Fibroblast of skin of back (primary cell): ENCODE measurements at regions not wholly inside any gene's neighbourhood (a gene's known extent, or its start where the extent isn't known, plus 50 kb on each side); places are given as distances from the start of the nearest gene placed in this dataset.

Experiments used
- DNase-seq: peaks from one replicate; pipeline ENCODE4 v3.0.0-alpha.2; 2013

GRCh38 chr11:116107229-116107628 is 603.0 kb upstream of the CADM1 start:
- no peak for DNase-seq

GRCh38 chr11:116104498-116105174 is 600.4 kb upstream of the CADM1 start:
- DNase-seq = no peak

GRCh38 chr11:116101902-116102301 is 597.7 kb upstream of the CADM1 start:
- no peak for DNase-seq

- DNase-seq = no peak
These were observed 595.8 kb upstream of the CADM1 start for GRCh38 chr11:116100016-116100415.

GRCh38 chr11:116099541-116099940 is 595.3 kb upstream of the CADM1 start:
- no peak for DNase-seq

GRCh38 chr11:116096272-116096995 is 592.2 kb upstream of the CADM1 start:
- no peak for DNase-seq

- no peak for DNase-seq
These were observed 589.5 kb upstream of the CADM1 start for GRCh38 chr11:116093481-116094270.

GRCh38 chr11:116093065-116093464 is 588.9 kb upstream of the CADM1 start:
- no peak for DNase-seq

GRCh38 chr11:116086426-116086825 is 582.2 kb upstream of the CADM1 start:
- no peak for DNase-seq

GRCh38 chr11:116085031-116085635 is 580.9 kb upstream of the CADM1 start:
- no peak for DNase-seq

- no peak for DNase-seq
These were observed 580.3 kb upstream of the CADM1 start for GRCh38 chr11:116084511-116084910.

GRCh38 chr11:116082256-116082655 is 578.0 kb upstream of the CADM1 start:
- DNase-seq = no peak

GRCh38 chr11:116079580-116079979 is 575.4 kb upstream of the CADM1 start:
- no peak for DNase-seq

GRCh38 chr11:116078101-116078591 is 573.9 kb upstream of the CADM1 start:
- peak; percentile 13 for DNase-seq

GRCh38 chr11:116077092-116077491 is 572.9 kb upstream of the CADM1 start:
- DNase-seq = no peak

GRCh38 chr11:116073854-116074837 is 569.9 kb upstream of the CADM1 start:
- DNase-seq = no peak

GRCh38 chr11:116072601-116073410 is 568.6 kb upstream of the CADM1 start:
- DNase-seq = no peak

- DNase-seq = no peak
These were observed 567.9 kb upstream of the CADM1 start for GRCh38 chr11:116072133-116072532.

- DNase-seq = no peak
These were observed 567.0 kb upstream of the CADM1 start for GRCh38 chr11:116071241-116071640.

GRCh38 chr11:116070520-116070919 is 566.3 kb upstream of the CADM1 start:
- no peak for DNase-seq

- no peak for DNase-seq
These were observed 562.6 kb upstream of the CADM1 start for GRCh38 chr11:116066777-116067176.
